ENCODE measurements at regions not wholly inside any gene's neighbourhood (a gene's known extent, or its start where the extent isn't known, plus 50 kb on each side); places are given as distances from the start of the nearest gene placed in this dataset.
A peak's percentile ranks its signal among the peaks of the same experiment; 100 is the strongest.

DNA sequence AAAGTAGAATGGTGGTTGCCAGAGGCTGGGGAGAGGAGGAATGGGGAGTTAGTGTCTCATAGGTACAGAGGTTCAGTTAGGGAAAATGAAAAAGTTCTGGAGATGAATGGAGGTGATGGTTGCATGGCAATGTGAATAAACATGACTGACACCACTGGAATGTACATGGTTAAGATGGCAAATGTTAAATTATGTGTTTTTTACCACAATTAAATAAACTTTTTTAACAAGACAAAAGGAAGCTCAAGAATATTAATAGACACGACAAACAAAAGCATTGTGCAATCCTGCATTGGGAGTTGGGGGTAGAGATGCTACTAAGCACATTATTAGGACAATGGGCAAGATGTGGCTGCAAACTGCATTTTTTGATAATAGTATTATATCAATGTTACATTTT is 147.7 kb downstream of the TWIST2 start:
- no peak overlapping the region for H3K56ac ChIP-seq (ENCODE audit: extremely low read depth, insufficient read depth, low read length)
- no peak overlapping the region for H3K23ac ChIP-seq (ENCODE audit: low read depth, low read length)
- H2BK15ac ChIP-seq (ENCODE audit: low read depth, low read length) = no peak overlapping the region
- H4K20me1 ChIP-seq (ENCODE audit: insufficient read depth, low read length) = no peaks in the 10 kb centered on the region
- no peak overlapping the region for H3K18ac ChIP-seq (ENCODE audit: low read depth, low read length)
- ChIA-PET POLR2A (ENCODE audit: unreplicated experiment) (no interaction called here), CTCF (interaction anchor here (0.6 kb wide), 1 partner anchor 237 kb away, joined by 3 read pairs; no protein-coding TSS in a partner anchor)
- no peak overlapping the region for H2BK5ac ChIP-seq (ENCODE audit: low read depth, low read length, poor library complexity, severe bottlenecking)
- H4K5ac ChIP-seq (ENCODE audit: low read depth, low read length) = no peak overlapping the region
- no peak overlapping the region for H2BK120ac ChIP-seq (ENCODE audit: low read depth, low read length)
- no peaks in the 10 kb centered on the region for H3K9me1 ChIP-seq (ENCODE audit: insufficient read depth, low read length)
- H3K4ac ChIP-seq (ENCODE audit: low read depth, low read length) = no peak overlapping the region
- no peak overlapping the region for H2AK5ac ChIP-seq (ENCODE audit: low read depth, low read length)
- H3K27ac ChIP-seq (ENCODE audit: insufficient read depth, low read length) = no peak overlapping the region
- no peak overlapping the region for H3K14ac ChIP-seq (replicated peaks; ENCODE audit: low read depth, low read length)
- intact Hi-C loops (cut with micrococcal nuclease) (no loop called here), dilution Hi-C loops (cut with HindIII; ENCODE audit: low sequenced_read_pairs, unreplicated experiment) (no loop called here), in situ Hi-C loops (cut with MboI; ENCODE audit: low sequenced_read_pairs) (no loop called here)
- H4K91ac ChIP-seq (ENCODE audit: insufficient read depth, low read depth, low read length) = no peak overlapping the region
- DNase-seq = no peak
- no peak for ATAC-seq (ENCODE audit: low read depth)
- H4K8ac ChIP-seq (ENCODE audit: low read depth in 2 of 2, low read length in 2 of 2) = no peak overlapping the region
- no peaks in the 10 kb centered on the region for H3K36me3 ChIP-seq (ENCODE audit: control insufficient read depth, insufficient read depth, low read length)
- peaks cover 13% of the 10 kb centered on the region for H3K9me3 ChIP-seq (ENCODE audit: control insufficient read depth, insufficient read depth, low read length)
- BruUV-seq (replicated peaks) = no TSS peak
- WGBS, 2 experiments (ENCODE audit: extremely low coverage in 2 of 2, insufficient read length in 1 of 2) = no CpG with 5 or more reads among the region's 1 CpG
- no peak overlapping the region for H2AFZ ChIP-seq (replicated peaks; ENCODE audit: low read length, poor library complexity)
- H3K4me3 ChIP-seq (ENCODE audit: insufficient read depth, low read depth, low read length) = no peak overlapping the region
- no peak overlapping the region for H3K9ac ChIP-seq (ENCODE audit: low read depth, low read length)
- H3K79me1 ChIP-seq (ENCODE audit: low read depth in 1 of 2, low read length in 2 of 2) = no peaks in the 10 kb centered on the region
- no peaks in the 10 kb centered on the region for H3K4me1 ChIP-seq (ENCODE audit: control insufficient read depth, insufficient read depth, low read length)
- peaks cover 15% of the 10 kb centered on the region for H3K27me3 ChIP-seq (ENCODE audit: control insufficient read depth, insufficient read depth, low read length)
- H2AK9ac ChIP-seq (replicated peaks; ENCODE audit: low read depth, low read length, poor library complexity) = no peak overlapping the region
- no peak overlapping the region for H3K4me2 ChIP-seq (ENCODE audit: low read depth, low read length)
- TF ChIP-seq, protein P1, sequence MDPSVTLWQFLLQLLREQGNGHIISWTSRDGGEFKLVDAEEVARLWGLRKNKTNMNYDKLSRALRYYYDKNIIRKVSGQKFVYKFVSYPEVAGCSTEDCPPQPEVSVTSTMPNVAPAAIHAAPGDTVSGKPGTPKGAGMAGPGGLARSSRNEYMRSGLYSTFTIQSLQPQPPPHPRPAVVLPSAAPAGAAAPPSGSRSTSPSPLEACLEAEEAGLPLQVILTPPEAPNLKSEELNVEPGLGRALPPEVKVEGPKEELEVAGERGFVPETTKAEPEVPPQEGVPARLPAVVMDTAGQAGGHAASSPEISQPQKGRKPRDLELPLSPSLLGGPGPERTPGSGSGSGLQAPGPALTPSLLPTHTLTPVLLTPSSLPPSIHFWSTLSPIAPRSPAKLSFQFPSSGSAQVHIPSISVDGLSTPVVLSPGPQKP (IDR thresholded peaks at IDR 0.05; ENCODE audit: borderline replicate concordance, low read depth, low read length) = no peak
- peak; percentile 66 for TF ChIP-seq CEBPB (IDR thresholded peaks at IDR 0.05; ENCODE audit: low read depth, low read length)
- H2BK20ac ChIP-seq (ENCODE audit: low read depth, low read length) = no peak overlapping the region
